Adrenal gland (tissue), 5 donors: ENCODE measurements at regions not wholly inside any gene's neighbourhood (a gene's known extent, or its start where the extent isn't known, plus 50 kb on each side); places are given as distances from the start of the nearest gene placed in this dataset.
A peak's percentile ranks its signal among the peaks of the same experiment; 100 is the strongest.

Experiments used
- CTCF ChIP-seq, 6 experiments: fragments of 450-650 bp in 4 of 6; fragments of 200-600 bp in 2 of 6; sonication (generic) in 1 of 6; IDR thresholded peaks; 1 replicate in 5 of 6; 2 replicates in 1 of 6; pipeline versions ENCODE4 v1.5.1 to v1.8.0; 2016 to 2021; ENCODE audit warnings: antibody characterized with exemption in 6 of 6, mild to moderate bottlenecking in 2 of 6, moderate library complexity in 1 of 6
- POLR2A ChIP-seq, 2 donors: fragments of 450-650 bp; IDR thresholded peaks; one replicate each; pipeline ENCODE4 v1.6.1; 2017; ENCODE audit warnings: antibody characterized with exemption in 2 of 2, mild to moderate bottlenecking in 2 of 2, moderate library complexity in 1 of 2
- donor health status: DM: no; HTN: no; CAD: no.

- TF ChIP-seq CTCF (IDR thresholded peaks at IDR 0.05) (peak in 1 of 6 experiments; percentile 2), POLR2A (IDR thresholded peaks at IDR 0.05) (no peak)
These were observed 193.6 kb downstream of the KCNRG start for GRCh38 chr13:50208826-50209335.
